HUDEP-2 (cell line): ENCODE measurements at regions not wholly inside any gene's neighbourhood (a gene's known extent, or its start where the extent isn't known, plus 50 kb on each side); places are given as distances from the start of the nearest gene placed in this dataset.
"Not testable (repeated sequence)": the region's sequence is repeated elsewhere in the genome, so short reads cannot be mapped to it uniquely, and the experiment has no call there.

Source experiments
- DNase-seq, 76 experiments: peaks; one replicate each; lab custom pipeline; 2025; ENCODE audit not compliant: unreplicated experiment in 76 of 76; lab: John Stamatoyannopoulos, UW

- DNase-seq = no peak
Measured at GRCh38 chr5:13356226-13356625, 588.3 kb downstream of the DNAH5 start.

- no peak for DNase-seq
Measured at GRCh38 chr5:13354611-13355010, 589.9 kb downstream of the DNAH5 start.

GRCh38 chr5:13350767-13351166 is 593.7 kb downstream of the DNAH5 start:
- no peak for DNase-seq

- DNase-seq = no peak
Measured at GRCh38 chr5:13348568-13348967, 595.9 kb downstream of the DNAH5 start.

GRCh38 chr5:13346401-13346800 is 598.1 kb downstream of the DNAH5 start:
- no peak for DNase-seq

- DNase-seq = no peak
Measured at GRCh38 chr5:13339093-13339492, 605.4 kb downstream of the DNAH5 start.

GRCh38 chr5:13335026-13335425 is 609.5 kb downstream of the DNAH5 start:
- DNase-seq = not testable (repeated sequence)

GRCh38 chr5:13331585-13331984 is 612.9 kb downstream of the DNAH5 start:
- no peak for DNase-seq

- DNase-seq = no peak
Measured at GRCh38 chr5:13328316-13328715, 616.2 kb downstream of the DNAH5 start.

GRCh38 chr5:13325765-13326164 is 618.7 kb downstream of the DNAH5 start:
- no peak for DNase-seq

GRCh38 chr5:13322769-13323168 is 621.7 kb downstream of the DNAH5 start:
- no peak for DNase-seq

- DNase-seq = no peak
Measured at GRCh38 chr5:13317654-13318053, 626.8 kb downstream of the DNAH5 start.

- no peak for DNase-seq
Measured at GRCh38 chr5:13316176-13316575, 628.3 kb downstream of the DNAH5 start.

- DNase-seq = no peak
Measured at GRCh38 chr5:13307480-13307879, 637.0 kb downstream of the DNAH5 start.

GRCh38 chr5:13303445-13303844 is 641.0 kb downstream of the DNAH5 start:
- no peak for DNase-seq

GRCh38 chr5:13278811-13279210 is 665.7 kb downstream of the DNAH5 start:
- no peak for DNase-seq

- no peak for DNase-seq
Measured at GRCh38 chr5:13278148-13278547, 666.3 kb downstream of the DNAH5 start.

- DNase-seq = no peak
Measured at GRCh38 chr5:13276156-13276555, 668.3 kb downstream of the DNAH5 start.

GRCh38 chr5:13263701-13264100 is 680.8 kb downstream of the DNAH5 start:
- DNase-seq = no peak

GRCh38 chr5:13253111-13253510 is 691.4 kb downstream of the DNAH5 start:
- no peak for DNase-seq

- DNase-seq = no peak
Measured at GRCh38 chr5:13252699-13253098, 691.8 kb downstream of the DNAH5 start.

GRCh38 chr5:13251623-13252376 is 692.7 kb downstream of the DNAH5 start:
- DNase-seq = no peak
